OCI-LY1 (cell line): ENCODE measurements at regions not wholly inside any gene's neighbourhood (a gene's known extent, or its start where the extent isn't known, plus 50 kb on each side); places are given as distances from the start of the nearest gene placed in this dataset.

Experiments
- H2AFZ ChIP-seq: fragments of 200-600 bp; sonication (generic), shearing (Covaris generic); 2 replicates; pipeline ENCODE4 v1.6.0; 2014; ENCODE audit warnings: antibody characterized with exemption, mild to moderate bottlenecking, low read length
- H3F3A ChIP-seq: fragments of 200-600 bp; sonication (generic), shearing (Covaris generic); 2 replicates; pipeline ENCODE4 v1.6.0; 2014; ENCODE audit warnings: mild to moderate bottlenecking, antibody characterized with exemption, low read length, moderate library complexity; ENCODE audit not compliant: insufficient read depth
- H3K27ac ChIP-seq: fragments of 200-600 bp; sonication (generic); 2 replicates; pipeline ENCODE4 v1.5.1; 2014; ENCODE audit warnings: low read length, mixed run types, mild to moderate bottlenecking, low read depth; ENCODE audit not compliant: poor library complexity, severe bottlenecking
- H3K27me3 ChIP-seq: fragments of 200-600 bp; sonication (generic); 2 replicates; pipeline ENCODE4 v1.6.0; 2014; ENCODE audit warnings: antibody characterized with exemption, mild to moderate bottlenecking, low read length, moderate library complexity; ENCODE audit not compliant: insufficient read depth
- H3K36me3 ChIP-seq: fragments of 200-600 bp; sonication (generic); 2 replicates; pipeline ENCODE4 v1.6.1; 2014; ENCODE audit warnings: mild to moderate bottlenecking, antibody characterized with exemption, low read length, moderate library complexity, mixed read lengths; ENCODE audit not compliant: insufficient read depth
- H3K4me1 ChIP-seq: fragments of 200-600 bp; sonication (generic); 2 replicates; pipeline ENCODE4 v1.5.1; 2014; ENCODE audit warnings: mild to moderate bottlenecking, low read length, moderate library complexity; ENCODE audit not compliant: insufficient read depth, severe bottlenecking
- H3K4me2 ChIP-seq: fragments of 200-600 bp; sonication (generic), shearing (Covaris generic); 2 replicates; pipeline ENCODE4 v1.6.1; 2014; ENCODE audit warnings: low read length
- H3K4me3 ChIP-seq: fragments of 200-600 bp; sonication (generic); 2 replicates; pipeline ENCODE4 v1.5.1; 2014; ENCODE audit warnings: low read length, low read depth, mild to moderate bottlenecking, mixed read lengths; ENCODE audit not compliant: poor library complexity, severe bottlenecking
- H3K79me2 ChIP-seq: fragments of 200-600 bp; shearing (Covaris generic); 2 replicates; pipeline ENCODE4 v1.6.1; 2016; ENCODE audit warnings: mixed run types, low read length, mixed read lengths; ENCODE audit not compliant: insufficient read depth
- H3K9ac ChIP-seq: fragments of 200-600 bp; sonication (generic), shearing (Covaris generic); 2 replicates; pipeline ENCODE4 v1.6.1; 2014; ENCODE audit warnings: mild to moderate bottlenecking, low read length, mixed read lengths
- H3K9me2 ChIP-seq: fragments of 200-600 bp; sonication (generic), shearing (Covaris generic); 2 replicates; pipeline ENCODE4 v1.6.1; 2014; ENCODE audit warnings: low read depth, mild to moderate bottlenecking, low read length, mixed read lengths
- H3K9me3 ChIP-seq: fragments of 200-600 bp; shearing (Covaris generic); 2 replicates; pipeline ENCODE4 v1.6.1; 2014; ENCODE audit warnings: low read length, mixed read lengths
- H4K20me1 ChIP-seq: fragments of 200-600 bp; sonication (generic), shearing (Covaris generic); 2 replicates; pipeline ENCODE4 v1.6.0; 2016; ENCODE audit warnings: mild to moderate bottlenecking, low read length; ENCODE audit not compliant: insufficient read depth
- CTCF ChIP-seq: fragments of 200-600 bp; sonication (generic), shearing (Covaris generic); IDR thresholded peaks from 2 replicates; pipeline ENCODE4 v1.5.1; 2017; ENCODE audit warnings: mild to moderate bottlenecking, antibody characterized with exemption, low read length, moderate library complexity, mixed read lengths
- EZH2 ChIP-seq: fragments of 200-600 bp; sonication (generic), shearing (Covaris generic); IDR thresholded peaks from 2 replicates; pipeline ENCODE4 v1.8.0; 2017; ENCODE audit warnings: borderline replicate concordance, mixed run types, mild to moderate bottlenecking, antibody characterized with exemption, low read length, moderate library complexity, mixed read lengths

- Histone ChIP-seq H3K4me2 (no peak overlapping the region), H3F3A (no peaks in the 10 kb centered on the region), H3K9me3 (no peaks in the 10 kb centered on the region), H2AFZ (no peak overlapping the region), H3K27ac (no peak overlapping the region), H3K27me3 (no peaks in the 10 kb centered on the region), H3K79me2 (no peaks in the 10 kb centered on the region), H4K20me1 (no peaks in the 10 kb centered on the region), H3K9ac (no peak overlapping the region), H3K9me2 (no peaks in the 10 kb centered on the region), H3K4me1 (peaks cover 21% of the 10 kb centered on the region), H3K4me3 (no peak overlapping the region), H3K36me3 (no peaks in the 10 kb centered on the region)
- no peak for TF ChIP-seq CTCF
- TF ChIP-seq EZH2 = no peak
Measured at GRCh38 chr7:69489533-69489932, 108.7 kb upstream of the AUTS2 start.

- no peak overlapping the region for H3K9ac ChIP-seq
- TF ChIP-seq CTCF (no peak), EZH2 (no peak)
- no peaks in the 10 kb centered on the region for H3F3A ChIP-seq
- no peak overlapping the region for H3K27ac ChIP-seq
- no peaks in the 10 kb centered on the region for H4K20me1 ChIP-seq
- no peaks in the 10 kb centered on the region for H3K79me2 ChIP-seq
- H3K9me3 ChIP-seq = peaks cover 16% of the 10 kb centered on the region; the same call in 1 of the 2 replicates
- no peak overlapping the region for H3K4me3 ChIP-seq
- H3K27me3 ChIP-seq = no peaks in the 10 kb centered on the region
- H3K36me3 ChIP-seq = no peaks in the 10 kb centered on the region; the same call in 1 of the 2 replicates
- no peaks in the 10 kb centered on the region for H3K9me2 ChIP-seq
- peaks cover 42% of the 10 kb centered on the region for H3K4me1 ChIP-seq
- H2AFZ ChIP-seq = no peak overlapping the region
- H3K4me2 ChIP-seq = no peak overlapping the region
Measured at GRCh38 chr7:69498671-69499070, 99.6 kb upstream of the AUTS2 start.

- H3K79me2 ChIP-seq = no peaks in the 10 kb centered on the region
- no peak overlapping the region for H3K9ac ChIP-seq
- no peak overlapping the region for H3K4me2 ChIP-seq
- no peak overlapping the region for H2AFZ ChIP-seq
- H3K27me3 ChIP-seq = no peaks in the 10 kb centered on the region
- peaks cover 24% of the 10 kb centered on the region for H3K4me1 ChIP-seq
- no peak overlapping the region for H3K27ac ChIP-seq
- H3K36me3 ChIP-seq = no peaks in the 10 kb centered on the region; the same call in 1 of the 2 replicates
- no peak overlapping the region for H3K4me3 ChIP-seq
- no peaks in the 10 kb centered on the region for H3K9me2 ChIP-seq
- H4K20me1 ChIP-seq = no peaks in the 10 kb centered on the region
- no peaks in the 10 kb centered on the region for H3F3A ChIP-seq
- no peak for TF ChIP-seq EZH2
- no peak for TF ChIP-seq CTCF
- peaks cover 16% of the 10 kb centered on the region; the same call in 1 of the 2 replicates for H3K9me3 ChIP-seq
Measured at GRCh38 chr7:69502358-69502757, 95.9 kb upstream of the AUTS2 start.
